GM12878 (cell line): ENCODE measurements at regions not wholly inside any gene's neighbourhood (a gene's known extent, or its start where the extent isn't known, plus 50 kb on each side); places are given as distances from the start of the nearest gene placed in this dataset.

Experiments
- ATAC-seq: fragments of 200-7000 bp; cut with Tn5 transposase; 3 replicates; pipeline ENCODE4 v1.9.1; 2020; ENCODE audit warnings: mild to moderate bottlenecking, moderate library complexity
- BruUV-seq: library from RNA; stranded (reverse); fragments of 400-500 nt; replicated peaks from 2 replicates; lab custom pipeline; 2021; lab: Mats Ljungman, UMichigan
- CTCF ChIA-PET: fragments of 300-600 bp; sonication (Branson Sonifier 250); formaldehyde crosslinking; extraction: SDS; loops from one replicate; lab custom pipeline; 2021; ENCODE audit warnings: inconsistent platforms; lab: Yijun Ruan, JAX
- POLR2A ChIA-PET: fragments of 350-600 bp; formaldehyde crosslinking; extraction: SDS; loops from one replicate; lab custom pipeline; 2021; ENCODE audit warnings: inconsistent platforms; lab: Charles Lee
- RAD21 ChIA-PET: fragments of 300-600 bp; sonication (Branson Sonifier 250); formaldehyde crosslinking; loops from one replicate; lab custom pipeline; 2023; ENCODE audit warnings: antibody characterized with exemption; ENCODE audit not compliant: unreplicated experiment; lab: Charles Lee
- SMC1A ChIA-PET: fragments of 300-600 bp; sonication (Branson Sonifier 250); formaldehyde crosslinking; loops from one replicate; lab custom pipeline; 2023; ENCODE audit not compliant: unreplicated experiment, uncharacterized antibody; lab: Charles Lee
- DNase-seq: peaks from one replicate; pipeline ENCODE4 v3.0.0-alpha.2; 2011; ENCODE audit warnings: low read depth, low spot score
- FAIRE-seq: peaks from 3 replicates; lab custom pipeline; 2011; peaks lifted over from hg19 to GRCh38; lab: Jason Lieb, UNC
- H2AFZ ChIP-seq: 2 replicates; pipeline ENCODE4 v1.6.0; 2011; ENCODE audit warnings: low read depth, low read length, control low read depth; ENCODE audit not compliant: control insufficient read depth
- H3K27ac ChIP-seq: 2 replicates; pipeline ENCODE4 v1.5.1; 2011; ENCODE audit warnings: control low read depth; ENCODE audit not compliant: control insufficient read depth, insufficient read depth
- H3K27me3 ChIP-seq, 2 experiments: replicated peaks in 1 of 2; 2 replicates each; pipeline versions ENCODE4 v1.6.0 to v1.6.1; 2011; ENCODE audit warnings: low read length in 1 of 2; ENCODE audit not compliant: control insufficient read depth in 2 of 2, insufficient read depth in 2 of 2
- H3K36me3 ChIP-seq, 2 experiments: 2 replicates each; pipeline ENCODE4 v1.5.1; 2011; ENCODE audit warnings: low read length in 1 of 2; ENCODE audit not compliant: control insufficient read depth in 2 of 2, insufficient read depth in 2 of 2
- H3K4me1 ChIP-seq: 2 replicates; pipeline ENCODE4 v1.6.1; 2011; ENCODE audit warnings: mild to moderate bottlenecking, low read length, moderate library complexity, mixed read lengths; ENCODE audit not compliant: control insufficient read depth, insufficient read depth
- H3K4me2 ChIP-seq: 2 replicates; pipeline ENCODE4 v1.6.0; 2011; ENCODE audit warnings: control low read depth; ENCODE audit not compliant: control insufficient read depth, insufficient read depth
- H3K4me3 ChIP-seq: fragments of 200-600 bp; sonication (generic); 2 replicates; pipeline ENCODE4 v1.5.1; 2016
- H3K79me2 ChIP-seq: 2 replicates; pipeline ENCODE4 v1.6.0; 2011; ENCODE audit warnings: low read length; ENCODE audit not compliant: control insufficient read depth, insufficient read depth
- H3K9ac ChIP-seq: 2 replicates; pipeline ENCODE4 v1.8.0; 2011; ENCODE audit warnings: low read length, control low read depth, mixed read lengths; ENCODE audit not compliant: control insufficient read depth, insufficient read depth
- H3K9me3 ChIP-seq: replicated peaks from 3 replicates; pipeline ENCODE4 v1.5.1; 2011; ENCODE audit warnings: mild to moderate bottlenecking, low read length; ENCODE audit not compliant: control insufficient read depth, insufficient read depth
- H4K20me1 ChIP-seq: 2 replicates; pipeline ENCODE4 v1.6.0; 2011; ENCODE audit not compliant: control insufficient read depth, insufficient read depth
- BHLHE40 ChIP-seq, 2 experiments: fragments of 450-650 bp in 1 of 2; IDR thresholded peaks; 2 replicates each; pipeline ENCODE4 v1.6.1; 2011 to 2017; ENCODE audit warnings: low read depth in 2 of 2, borderline replicate concordance in 1 of 2, improper control_type of control experiment in 1 of 2, low read length in 1 of 2, mild to moderate bottlenecking in 1 of 2
- CREB1 ChIP-seq: IDR thresholded peaks from 2 replicates; pipeline ENCODE4 v1.6.1; 2012; ENCODE audit warnings: low read depth, mild to moderate bottlenecking, inconsistent platforms
- E4F1 ChIP-seq: fragments of 450-650 bp; IDR thresholded peaks from 2 replicates; pipeline ENCODE4 v1.6.1; 2018; ENCODE audit warnings: borderline replicate concordance, mild to moderate bottlenecking; ENCODE audit not compliant: partially characterized antibody
- FOS ChIP-seq: IDR thresholded peaks from 3 replicates; pipeline ENCODE4 v1.6.1; 2011; ENCODE audit warnings: borderline replicate concordance; ENCODE audit not compliant: insufficient read length; ENCODE audit errors: extremely low read depth
- IKZF1 ChIP-seq: fragments of 450-650 bp; conservative IDR thresholded peaks from 2 replicates; pipeline ENCODE4 v1.6.1; 2017; ENCODE audit warnings: antibody characterized with exemption, mild to moderate bottlenecking
- JUNB ChIP-seq: IDR thresholded peaks from 2 replicates; pipeline ENCODE4 v1.6.1; 2016; ENCODE audit warnings: antibody characterized with exemption, mild to moderate bottlenecking
- MTA2 ChIP-seq: fragments of 450-650 bp; IDR thresholded peaks from 2 replicates; pipeline ENCODE4 v1.6.1; 2016; ENCODE audit warnings: low read depth, mild to moderate bottlenecking, moderate library complexity
- RBBP5 ChIP-seq: fragments of 200-600 bp; sonication (generic); conservative IDR thresholded peaks from 2 replicates; pipeline ENCODE4 v1.6.1; 2016
- RUNX3 ChIP-seq: IDR thresholded peaks from 2 replicates; pipeline ENCODE4 v1.6.1; 2012; ENCODE audit warnings: low read length, inconsistent platforms
- SKIL ChIP-seq: fragments of 450-650 bp; IDR thresholded peaks from 2 replicates; pipeline ENCODE4 v1.6.1; 2017; ENCODE audit warnings: mild to moderate bottlenecking, low read depth, inconsistent platforms; ENCODE audit not compliant: poor library complexity, severe bottlenecking
- SPI1 ChIP-seq: IDR thresholded peaks from 2 replicates; pipeline ENCODE4 v1.6.1; 2011; ENCODE audit warnings: low read depth, mild to moderate bottlenecking, low read length, moderate library complexity, borderline replicate concordance; ENCODE audit not compliant: insufficient read depth
- TCF7 ChIP-seq: IDR thresholded peaks from 2 replicates; pipeline ENCODE4 v1.6.1; 2014; ENCODE audit warnings: antibody characterized with exemption, borderline replicate concordance
- WGBS: methylation state at CpG from one replicate; pipeline ENCODE4 v1.1.6; 2016; ENCODE audit warnings: low lambda C conversion rate; ENCODE audit not compliant: insufficient replicate concordance, insufficient coverage; ENCODE audit errors: missing lambda C conversion rate; 5-methylcytosine and 5-hydroxymethylcytosine counted together
- in situ Hi-C: fragments of 300-500 bp; cut with MboI; formaldehyde crosslinking; loops from 9 replicates; pipeline ENCODE4 v1.14.3; 2018; ENCODE audit warnings: mixed read lengths
- intact Hi-C: fragments of 100-400 bp; cut with micrococcal nuclease; formaldehyde crosslinking; loops from one replicate; pipeline ENCODE4 v1.14.2; 2022; ENCODE audit not compliant: unreplicated experiment
- TF ChIP-seq, protein P1 (sequence below): fragments of 450-650 bp; IDR thresholded peaks from 2 replicates; pipeline ENCODE4 v1.6.1; 2017; ENCODE audit warnings: antibody characterized with exemption, mild to moderate bottlenecking, moderate library complexity

GRCh38 chr13:108026680-108027410, 188.5 kb downstream of the LIG4 start (continued):
- no peak for TF ChIP-seq CREB1
- no peak for TF ChIP-seq TCF7
- TF ChIP-seq RUNX3 = no peak

GRCh38 chr13:108020027-108020426, 195.3 kb downstream of the LIG4 start:
- no peaks in the 10 kb centered on the region for H3K4me1 ChIP-seq
- WGBS = 0% methylated on average over 4 of the region's 4 CpGs
- H2AFZ ChIP-seq = no peak overlapping the region
- ChIA-PET RAD21 (no interaction called here), POLR2A (no interaction called here), CTCF (no interaction called here), SMC1A (no interaction called here)
- no peak overlapping the region for H3K27ac ChIP-seq
- no peaks in the 10 kb centered on the region for H3K27me3 ChIP-seq
- DNase-seq (no peak), FAIRE-seq (no peak), ATAC-seq (no peak)
- intact Hi-C loops = no loop called here
- no peaks in the 10 kb centered on the region for H4K20me1 ChIP-seq
- BruUV-seq = no TSS peak
- H3K4me3 ChIP-seq = no peak overlapping the region
- H3K4me2 ChIP-seq = no peak overlapping the region
- H3K9me3 ChIP-seq = no peaks in the 10 kb centered on the region
- in situ Hi-C loops = no loop called here
- no peaks in the 10 kb centered on the region for H3K36me3 ChIP-seq
- no peak for TF ChIP-seq SKIL
- TF ChIP-seq MTA2 = no peak
- TF ChIP-seq BHLHE40 (IDR thresholded peaks at IDR 0.05; ENCODE audit: borderline replicate concordance in 1 of 2, low read depth in 2 of 2, low read length in 1 of 2) = no peak
- TF ChIP-seq JUNB = no peak
- no peak for TF ChIP-seq RBBP5
- TF ChIP-seq, protein P1, sequence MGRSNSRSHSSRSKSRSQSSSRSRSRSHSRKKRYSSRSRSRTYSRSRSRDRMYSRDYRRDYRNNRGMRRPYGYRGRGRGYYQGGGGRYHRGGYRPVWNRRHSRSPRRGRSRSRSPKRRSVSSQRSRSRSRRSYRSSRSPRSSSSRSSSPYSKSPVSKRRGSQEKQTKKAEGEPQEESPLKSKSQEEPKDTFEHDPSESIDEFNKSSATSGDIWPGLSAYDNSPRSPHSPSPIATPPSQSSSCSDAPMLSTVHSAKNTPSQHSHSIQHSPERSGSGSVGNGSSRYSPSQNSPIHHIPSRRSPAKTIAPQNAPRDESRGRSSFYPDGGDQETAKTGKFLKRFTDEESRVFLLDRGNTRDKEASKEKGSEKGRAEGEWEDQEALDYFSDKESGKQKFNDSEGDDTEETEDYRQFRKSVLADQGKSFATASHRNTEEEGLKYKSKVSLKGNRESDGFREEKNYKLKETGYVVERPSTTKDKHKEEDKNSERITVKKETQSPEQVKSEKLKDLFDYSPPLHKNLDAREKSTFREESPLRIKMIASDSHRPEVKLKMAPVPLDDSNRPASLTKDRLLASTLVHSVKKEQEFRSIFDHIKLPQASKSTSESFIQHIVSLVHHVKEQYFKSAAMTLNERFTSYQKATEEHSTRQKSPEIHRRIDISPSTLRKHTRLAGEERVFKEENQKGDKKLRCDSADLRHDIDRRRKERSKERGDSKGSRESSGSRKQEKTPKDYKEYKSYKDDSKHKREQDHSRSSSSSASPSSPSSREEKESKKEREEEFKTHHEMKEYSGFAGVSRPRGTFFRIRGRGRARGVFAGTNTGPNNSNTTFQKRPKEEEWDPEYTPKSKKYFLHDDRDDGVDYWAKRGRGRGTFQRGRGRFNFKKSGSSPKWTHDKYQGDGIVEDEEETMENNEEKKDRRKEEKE = no peak
- no peak for TF ChIP-seq IKZF1
- TF ChIP-seq SPI1 = no peak
- TF ChIP-seq E4F1 = no peak
- no peak for TF ChIP-seq FOS
- no peak overlapping the region for H3K9ac ChIP-seq
- no peaks in the 10 kb centered on the region for H3K79me2 ChIP-seq
